HG03066 (cell line): ENCODE measurements at regions not wholly inside any gene's neighbourhood (a gene's known extent, or its start where the extent isn't known, plus 50 kb on each side); places are given as distances from the start of the nearest gene placed in this dataset.

ENCODE experiments used
- ATAC-seq: cut with Tn5 transposase; IDR thresholded peaks from one replicate; pipeline ENCODE4 v1.9.1; 2021; ENCODE audit warnings: low read depth; ENCODE audit not compliant: unreplicated experiment

DNA sequence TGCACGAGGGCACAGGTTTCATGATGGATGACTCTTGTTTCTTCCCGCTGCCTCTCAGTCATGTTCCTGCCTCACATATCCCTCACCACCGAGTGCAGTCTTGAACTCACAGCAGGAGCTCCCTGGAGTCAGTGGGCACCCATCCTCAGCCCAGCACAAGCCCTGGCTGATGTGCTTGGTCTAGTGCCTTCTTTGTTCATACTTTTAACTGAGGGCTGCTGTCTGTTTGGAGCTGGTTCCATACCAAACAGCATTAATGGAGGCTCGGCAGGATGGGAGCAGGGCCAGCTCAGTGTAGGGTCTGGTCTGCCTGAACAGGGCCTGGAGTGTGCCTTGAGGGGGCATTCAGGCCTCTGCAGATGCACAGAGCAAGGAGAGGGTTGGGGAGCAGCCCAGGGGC is 54.5 kb upstream of the GLI2 start:
- ATAC-seq: no peak

DNA sequence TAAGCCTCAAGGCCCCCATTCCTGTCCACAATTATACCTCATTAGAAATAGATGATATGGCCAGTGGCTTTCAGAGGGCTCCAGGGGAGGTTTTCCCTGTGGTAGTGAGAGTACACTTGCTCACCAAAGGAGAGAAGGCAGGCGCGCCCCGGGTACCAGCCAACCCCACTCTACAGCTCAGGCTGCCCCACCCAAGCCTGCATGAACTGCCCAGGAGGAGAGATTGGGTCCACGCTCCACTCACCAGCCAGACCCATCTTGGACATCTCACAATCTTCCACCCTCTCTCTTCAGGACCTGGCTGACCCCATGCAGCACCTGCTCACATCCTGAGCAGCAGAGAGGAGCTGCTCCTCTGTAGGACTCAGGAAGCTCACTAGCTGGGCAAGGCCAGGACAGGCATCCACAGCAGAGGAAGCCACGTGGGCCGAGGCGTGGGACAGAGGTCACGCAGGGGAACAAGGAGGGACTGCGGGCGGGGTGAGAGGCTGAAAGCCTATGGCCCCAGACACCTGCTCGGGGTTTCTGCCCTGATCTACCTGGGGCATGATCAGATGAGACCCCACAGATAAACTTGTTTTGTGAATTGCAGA is 53.9 kb upstream of the GLI2 start:
- no peak for ATAC-seq

DNA sequence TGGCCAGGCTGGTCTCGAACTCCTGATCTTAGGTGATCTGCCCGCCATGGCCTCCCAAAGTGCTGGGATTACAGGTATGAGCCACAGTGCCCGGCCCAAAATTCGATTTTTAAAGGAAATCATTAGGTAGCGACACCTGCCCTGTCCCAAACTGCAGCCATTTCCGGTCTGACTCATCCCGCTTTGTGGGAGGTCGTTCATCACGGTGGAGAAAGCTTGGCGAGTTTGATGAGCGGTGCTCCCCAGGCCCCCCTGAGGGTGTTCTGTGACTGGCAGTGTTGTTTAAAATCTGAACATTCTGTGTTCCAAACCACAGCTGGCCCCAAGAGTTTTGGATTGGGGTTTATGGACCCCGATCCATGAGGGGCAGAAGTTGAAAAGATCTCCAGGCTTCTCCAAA is 53.0 kb upstream of the GLI2 start:
- no peak for ATAC-seq

DNA sequence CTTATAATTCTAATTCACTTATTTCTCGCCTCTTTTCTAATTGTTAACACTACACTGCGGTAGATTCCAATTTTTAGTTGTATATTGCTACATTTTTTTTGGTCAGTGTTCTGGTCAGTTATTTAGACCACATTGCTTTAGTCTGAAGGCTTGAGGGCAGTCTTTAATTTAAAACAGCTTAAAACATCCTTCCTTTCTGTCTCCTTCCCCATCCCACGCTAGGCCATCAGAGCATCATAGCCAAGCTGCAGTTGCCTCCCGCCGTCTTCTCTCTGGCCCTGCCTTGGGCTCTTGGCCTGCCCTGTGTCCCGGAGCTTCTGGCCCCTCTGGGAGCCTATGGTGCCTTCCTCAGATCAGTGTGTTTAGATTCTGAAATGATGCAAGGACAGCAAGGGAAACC is 52.6 kb upstream of the GLI2 start:
- ATAC-seq: no peak

DNA sequence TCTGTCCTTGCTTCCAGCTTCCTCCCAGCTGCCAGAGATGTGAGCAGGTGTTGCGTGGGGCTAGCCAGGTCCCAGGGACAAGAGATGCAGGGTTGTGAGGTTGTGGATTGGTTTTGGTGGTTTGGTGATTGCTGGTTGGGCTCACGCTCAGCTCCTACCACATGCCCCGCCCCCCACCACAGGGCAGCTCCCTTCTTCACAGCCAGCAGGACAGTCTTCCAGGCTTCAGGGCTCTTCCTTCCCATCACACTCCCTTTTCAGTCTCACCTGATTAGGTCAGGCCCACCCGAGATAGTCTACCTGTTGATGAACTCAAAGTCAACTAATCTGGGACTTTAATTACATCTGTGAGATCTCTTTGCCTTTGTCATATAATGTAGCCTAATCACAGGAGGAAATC is 52.0 kb upstream of the GLI2 start:
- ATAC-seq: no peak

DNA sequence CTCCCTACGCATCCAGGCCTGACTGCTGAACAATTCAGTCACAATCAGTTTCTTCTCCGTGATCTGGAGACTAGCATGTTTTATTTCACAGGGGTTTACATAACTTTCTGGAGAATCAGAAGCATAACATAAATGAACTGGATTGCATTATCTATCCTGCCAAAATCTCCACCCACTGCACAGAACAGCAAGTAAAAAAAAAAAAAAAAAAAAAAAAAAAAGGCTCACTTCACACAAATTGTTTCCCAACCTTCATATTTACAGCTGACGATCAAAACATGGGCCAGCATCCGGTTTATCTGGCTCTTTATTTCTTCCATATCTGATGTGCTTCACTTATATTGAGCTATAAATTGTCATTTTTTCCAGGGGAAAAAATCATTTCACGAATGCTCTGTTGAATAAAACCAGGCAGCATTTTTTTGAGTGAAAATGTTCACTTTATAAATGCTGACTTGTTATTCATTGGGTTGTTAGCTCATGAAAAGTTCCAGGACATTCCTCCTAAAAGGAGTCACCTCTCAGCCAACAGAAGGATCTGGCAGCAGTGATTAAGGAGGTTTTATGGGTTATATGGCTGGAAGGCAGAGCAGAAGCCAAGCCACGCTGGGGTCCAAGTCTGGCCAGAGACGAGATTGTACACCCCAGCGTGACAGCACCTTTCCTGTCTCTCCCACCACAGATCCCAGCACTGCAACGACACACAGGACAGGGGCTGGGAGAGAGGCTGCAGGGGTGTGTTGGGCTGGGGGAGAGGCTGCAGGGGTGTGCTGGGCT is 51.2 kb upstream of the GLI2 start:
- no peak for ATAC-seq

GRCh38 chr2:120685066-120685973 is 50.3 kb upstream of the GLI2 start:
- ATAC-seq: no peak
